ENCODE measurements at regions not wholly inside any gene's neighbourhood (a gene's known extent, or its start where the extent isn't known, plus 50 kb on each side); places are given as distances from the start of the nearest gene placed in this dataset.
A peak's percentile ranks its signal among the peaks of the same experiment; 100 is the strongest.

GRCh38 chr3:139870000-139870675, 64.8 kb upstream of the CLSTN2 start:
- DNase-seq, result no peak

GRCh38 chr3:139868773-139869172, 66.2 kb upstream of the CLSTN2 start:
- DNase-seq, result no peak

- no peak for DNase-seq
Measured at GRCh38 chr3:139848660-139849059, 86.3 kb upstream of the CLSTN2 start.

- DNase-seq, result no peak
Measured at GRCh38 chr3:139846729-139847128, 88.3 kb upstream of the CLSTN2 start.

- DNase-seq, result no peak
Measured at GRCh38 chr3:139839659-139840058, 95.3 kb upstream of the CLSTN2 start.

GRCh38 chr3:139839014-139839413, 96.0 kb upstream of the CLSTN2 start:
- DNase-seq, result no peak

GRCh38 chr3:139838269-139838957, 96.6 kb upstream of the CLSTN2 start:
- no peak for DNase-seq

- DNase-seq, result no peak
Measured at GRCh38 chr3:139836698-139837464, 98.1 kb upstream of the CLSTN2 start.

GRCh38 chr3:139835830-139836683, 98.9 kb upstream of the CLSTN2 start:
- DNase-seq, result no peak

GRCh38 chr3:139832998-139833397, 102.0 kb upstream of the CLSTN2 start:
- DNase-seq, result no peak

GRCh38 chr3:139830817-139831216, 104.2 kb upstream of the CLSTN2 start:
- peak; percentile 88 to 90 for DNase-seq

- no peak for DNase-seq
Measured at GRCh38 chr3:139827833-139828232, 107.2 kb upstream of the CLSTN2 start.

- DNase-seq, result no peak
Measured at GRCh38 chr3:139824864-139825263, 110.1 kb upstream of the CLSTN2 start.

- no peak for DNase-seq
Measured at GRCh38 chr3:139814646-139815045, 120.3 kb upstream of the CLSTN2 start.

- DNase-seq, result no peak
Measured at GRCh38 chr3:139811331-139811730, 123.7 kb upstream of the CLSTN2 start.

GRCh38 chr3:139808201-139808600, 126.8 kb upstream of the CLSTN2 start:
- no peak for DNase-seq

GRCh38 chr3:139803294-139803693, 125.5 kb upstream of the NMNAT3 start:
- DNase-seq, result no peak

- DNase-seq, result peak; percentile 19 to 41
Measured at GRCh38 chr3:139797724-139798343, 120.1 kb upstream of the NMNAT3 start.

GRCh38 chr3:139794469-139795265, 116.9 kb upstream of the NMNAT3 start:
- DNase-seq, result no peak

GRCh38 chr3:139793408-139793807, 115.6 kb upstream of the NMNAT3 start:
- no peak for DNase-seq

- DNase-seq, result peak in 1 of 2 donors; percentile 2
Measured at GRCh38 chr3:139780593-139780992, 102.8 kb upstream of the NMNAT3 start.

Data from right lung (tissue), 2 donors.